H1 (cell line): ENCODE measurements at regions not wholly inside any gene's neighbourhood (a gene's known extent, or its start where the extent isn't known, plus 50 kb on each side); places are given as distances from the start of the nearest gene placed in this dataset.

Experiments
- CTCF ChIA-PET: fragments of 300-600 bp; sonication (Branson Sonifier 250); formaldehyde crosslinking; loops from one replicate; lab custom pipeline; 2021; ENCODE audit not compliant: partially characterized antibody; lab: Charles Lee
- POLR2A ChIA-PET: fragments of 300-600 bp; sonication (Branson Sonifier 250); formaldehyde crosslinking; loops from one replicate; lab custom pipeline; 2021; ENCODE audit warnings: inconsistent platforms; ENCODE audit not compliant: partially characterized antibody; lab: Charles Lee
- DNase-seq, 2 experiments: peaks; one replicate each; pipeline versions ENCODE4 v3.0.0 to v3.0.0-alpha.2; 2010 to 2022; ENCODE audit warnings: low spot score in 2 of 2, low read depth in 1 of 2, mixed read lengths in 1 of 2
- FAIRE-seq: peaks from 2 replicates; lab custom pipeline; 2011; peaks lifted over from hg19 to GRCh38; lab: Jason Lieb, UNC
- H2AFZ ChIP-seq: 2 replicates; pipeline ENCODE4 v1.8.1; 2012; ENCODE audit warnings: low read length, inconsistent platforms
- H2AK5ac ChIP-seq: 2 replicates; pipeline ENCODE4 v1.6.1; 2013; ENCODE audit warnings: low read depth, low read length
- H2BK120ac ChIP-seq: replicated peaks from 2 replicates; pipeline ENCODE3; 2013; ENCODE audit warnings: low read depth, low read length, inconsistent platforms
- H2BK12ac ChIP-seq: 2 replicates; pipeline ENCODE4 v1.6.1; 2013; ENCODE audit warnings: low read depth, low read length
- H2BK15ac ChIP-seq: 2 replicates; pipeline ENCODE4 v1.6.1; 2013; ENCODE audit warnings: low read length
- H2BK20ac ChIP-seq: 2 replicates; pipeline ENCODE4 v1.6.1; 2013; ENCODE audit warnings: low read length
- H2BK5ac ChIP-seq: 2 replicates; pipeline ENCODE4 v1.6.1; 2013; ENCODE audit warnings: low read depth, low read length
- H3K14ac ChIP-seq: 2 replicates; pipeline ENCODE4 v1.6.1; 2013; ENCODE audit warnings: inconsistent platforms; ENCODE audit not compliant: insufficient read length
- H3K18ac ChIP-seq: 2 replicates; pipeline ENCODE4 v1.6.1; 2013; ENCODE audit warnings: low read length; ENCODE audit errors: extremely low read depth
- H3K23ac ChIP-seq: 2 replicates; pipeline ENCODE4 v1.6.1; 2013; ENCODE audit warnings: inconsistent platforms; ENCODE audit not compliant: insufficient read length
- H3K23me2 ChIP-seq: 2 replicates; pipeline ENCODE4 v1.6.1; 2013; ENCODE audit warnings: low read depth, low read length
- H3K27ac ChIP-seq: 2 replicates; pipeline ENCODE4 v1.6.1; 2011; ENCODE audit warnings: low read depth, low read length, inconsistent platforms
- H3K27me3 ChIP-seq, 4 experiments: replicated peaks in 1 of 4; 1 replicate in 1 of 4; 2 replicates in 3 of 4; pipeline versions ENCODE4 v1.6.1 to v1.8.1; 2011 to 2013; ENCODE audit warnings: low read length in 3 of 4, mild to moderate bottlenecking in 3 of 4, inconsistent platforms in 2 of 4, mixed read lengths in 2 of 4, moderate library complexity in 1 of 4; ENCODE audit not compliant: control insufficient read depth in 3 of 4, insufficient read depth in 3 of 4; ENCODE audit errors: extremely low read depth in 1 of 4
- H3K36me3 ChIP-seq, 4 experiments: 2 replicates each; pipeline versions ENCODE4 v1.6.1 to v1.8.1; 2011 to 2013; ENCODE audit warnings: mild to moderate bottlenecking in 4 of 4, low read length in 3 of 4, moderate library complexity in 2 of 4, control low read depth in 1 of 4, inconsistent platforms in 1 of 4; ENCODE audit not compliant: insufficient read depth in 4 of 4, control insufficient read depth in 2 of 4
- H3K4ac ChIP-seq: replicated peaks from 2 replicates; pipeline ENCODE3; 2013; ENCODE audit warnings: low read length, low read depth, mixed read lengths, inconsistent platforms; ENCODE audit not compliant: insufficient read length
- H3K4me1 ChIP-seq, 4 experiments: replicated peaks in 1 of 4; 1 replicate in 1 of 4; 2 replicates in 3 of 4; pipeline versions ENCODE4 v1.6.1 to v1.8.1; 2011 to 2013; ENCODE audit warnings: low read length in 3 of 4, inconsistent platforms in 2 of 4, mixed read lengths in 1 of 4; ENCODE audit not compliant: insufficient read depth in 4 of 4, control insufficient read depth in 3 of 4
- H3K4me2 ChIP-seq, 2 experiments: 2 replicates each; pipeline versions ENCODE4 v1.6.1 to v1.8.1; 2011 to 2013; ENCODE audit warnings: low read depth in 2 of 2, low read length in 2 of 2, control low read depth in 1 of 2, inconsistent platforms in 1 of 2, mild to moderate bottlenecking in 1 of 2; ENCODE audit not compliant: insufficient read depth in 1 of 2
- H3K4me3 ChIP-seq, 4 experiments: fragments of 200-600, 300-600 bp in 1 of 4; sonication (generic), shearing (Covaris generic), sonication (Bioruptor Twin) in 1 of 4; 2 replicates each; pipeline versions ENCODE4 v1.5.1 to v1.8.1; 2011 to 2016; ENCODE audit warnings: low read length in 4 of 4, low read depth in 3 of 4, control low read depth in 2 of 4, inconsistent platforms in 2 of 4, mild to moderate bottlenecking in 2 of 4, mixed read lengths in 1 of 4, moderate library complexity in 1 of 4; ENCODE audit not compliant: insufficient read depth in 2 of 4; ENCODE audit errors: extremely low read depth in 1 of 4
- H3K56ac ChIP-seq: replicated peaks from 2 replicates; pipeline ENCODE3; 2013; ENCODE audit warnings: low read depth, mild to moderate bottlenecking, mixed read lengths, low read length, inconsistent platforms; ENCODE audit not compliant: insufficient read length
- H3K79me1 ChIP-seq: 2 replicates; pipeline ENCODE4 v1.6.1; 2013; ENCODE audit warnings: low read depth, low read length, control low read depth
- H3K79me2 ChIP-seq, 2 experiments: 2 replicates each; pipeline versions ENCODE4 v1.6.1 to v1.8.1; 2012 to 2013; ENCODE audit warnings: low read length in 2 of 2, mild to moderate bottlenecking in 2 of 2, inconsistent platforms in 1 of 2; ENCODE audit not compliant: insufficient read depth in 2 of 2, control insufficient read depth in 1 of 2
- H3K9ac ChIP-seq, 4 experiments: replicated peaks in 1 of 4; 1 replicate in 1 of 4; 2 replicates in 3 of 4; pipeline versions ENCODE4 v1.6.1 to v1.8.1; 2011 to 2013; ENCODE audit warnings: low read depth in 3 of 4, low read length in 3 of 4, control low read depth in 2 of 4, mild to moderate bottlenecking in 2 of 4, moderate library complexity in 2 of 4, inconsistent platforms in 1 of 4; ENCODE audit errors: extremely low read depth in 1 of 4
- H3K9me3 ChIP-seq, 2 experiments: 2 replicates each; pipeline versions ENCODE4 v1.6.1 to v1.8.1; 2012 to 2013; ENCODE audit warnings: mild to moderate bottlenecking in 2 of 2, moderate library complexity in 2 of 2, control low read depth in 1 of 2, inconsistent platforms in 1 of 2, low read depth in 1 of 2, low read length in 1 of 2, mixed read lengths in 1 of 2; ENCODE audit not compliant: insufficient read depth in 2 of 2
- H4K20me1 ChIP-seq, 2 experiments: replicated peaks in 1 of 2; 2 replicates each; pipeline versions ENCODE3 to v1.8.1; 2011 to 2013; ENCODE audit warnings: inconsistent platforms in 2 of 2, low read length in 2 of 2, mild to moderate bottlenecking in 1 of 2; ENCODE audit not compliant: insufficient read depth in 2 of 2, control insufficient read depth in 1 of 2
- H4K5ac ChIP-seq: 2 replicates; pipeline ENCODE4 v1.6.1; 2013; ENCODE audit warnings: low read length, low read depth, mixed read lengths, inconsistent platforms; ENCODE audit not compliant: insufficient read length
- H4K8ac ChIP-seq: 2 replicates; pipeline ENCODE4 v1.8.0; 2013; ENCODE audit warnings: mild to moderate bottlenecking, moderate library complexity, low read length, inconsistent platforms; ENCODE audit not compliant: insufficient read depth; ENCODE audit errors: extremely low read depth
- H4K91ac ChIP-seq: replicated peaks from 2 replicates; pipeline ENCODE3; 2013; ENCODE audit warnings: low read length, mixed read lengths, inconsistent platforms; ENCODE audit not compliant: insufficient read length
- CBX8 ChIP-seq: fragments of 300-800, 300-1000 bp; sonication (generic); IDR thresholded peaks from 2 replicates; pipeline ENCODE4 v1.7.1; 2016; ENCODE audit warnings: low read depth, low read length, borderline replicate concordance
- CHD2 ChIP-seq: IDR thresholded peaks from 2 replicates; pipeline ENCODE4 v1.6.1; 2012; ENCODE audit warnings: low read length, improper control_type of control experiment
- CREB1 ChIP-seq: IDR thresholded peaks from 2 replicates; pipeline ENCODE4 v1.6.1; 2012; ENCODE audit warnings: inconsistent platforms
- CTBP2 ChIP-seq: IDR thresholded peaks from 2 replicates; pipeline ENCODE4 v1.7.0; 2011; ENCODE audit warnings: borderline replicate concordance, mild to moderate bottlenecking, moderate library complexity, mixed read lengths, low read length; ENCODE audit not compliant: insufficient read depth, insufficient read length
- EGR1 ChIP-seq: IDR thresholded peaks from 2 replicates; pipeline ENCODE4 v1.6.1; 2011; ENCODE audit warnings: low read depth, low read length, borderline replicate concordance
- PHF8 ChIP-seq: fragments of 200-600 bp; sonication (generic); conservative IDR thresholded peaks from 2 replicates; pipeline ENCODE4 v1.7.1; 2012; ENCODE audit warnings: low read depth, mild to moderate bottlenecking, inconsistent platforms, low read length, moderate library complexity
- POLR2AphosphoS5 ChIP-seq: IDR thresholded peaks from 2 replicates; pipeline ENCODE4 v1.6.1; 2011; ENCODE audit warnings: low read depth, low read length
- RAD21 ChIP-seq, 2 experiments: IDR thresholded peaks in 1 of 2; conservative IDR thresholded peaks in 1 of 2; 2 replicates each; pipeline ENCODE4 v1.6.1; 2011; ENCODE audit warnings: low read depth in 2 of 2, low read length in 2 of 2, improper control_type of control experiment in 1 of 2, inconsistent platforms in 1 of 2, mild to moderate bottlenecking in 1 of 2, moderate library complexity in 1 of 2
- RFX5 ChIP-seq: IDR thresholded peaks from 2 replicates; pipeline ENCODE4 v1.6.1; 2011; ENCODE audit warnings: low read depth, low read length, improper control_type of control experiment, borderline replicate concordance
- ZNF274 ChIP-seq: IDR thresholded peaks from 2 replicates; pipeline ENCODE4 v1.7.0; 2012; ENCODE audit warnings: low read length, borderline replicate concordance; ENCODE audit errors: extremely low read depth
- WGBS, 2 experiments: shearing (Covaris generic) in 1 of 2; methylation state at CpG; one replicate each; pipeline versions ENCODE4 v1.1.6 to v1.1.7; 2013 to 2015; ENCODE audit warnings: low lambda C conversion rate in 2 of 2, mixed read lengths in 2 of 2, inconsistent platforms in 1 of 2, low coverage in 1 of 2, missing lambda C conversion rate in 1 of 2; ENCODE audit not compliant: insufficient replicate concordance in 2 of 2, insufficient coverage in 1 of 2, insufficient read length in 1 of 2; ENCODE audit errors: extremely low coverage in 1 of 2, missing lambda C conversion rate in 1 of 2; 5-methylcytosine and 5-hydroxymethylcytosine counted together
- TF ChIP-seq, protein P1 (sequence below): IDR thresholded peaks from 2 replicates; pipeline ENCODE4 v1.6.1; 2012; ENCODE audit warnings: inconsistent platforms

DNA sequence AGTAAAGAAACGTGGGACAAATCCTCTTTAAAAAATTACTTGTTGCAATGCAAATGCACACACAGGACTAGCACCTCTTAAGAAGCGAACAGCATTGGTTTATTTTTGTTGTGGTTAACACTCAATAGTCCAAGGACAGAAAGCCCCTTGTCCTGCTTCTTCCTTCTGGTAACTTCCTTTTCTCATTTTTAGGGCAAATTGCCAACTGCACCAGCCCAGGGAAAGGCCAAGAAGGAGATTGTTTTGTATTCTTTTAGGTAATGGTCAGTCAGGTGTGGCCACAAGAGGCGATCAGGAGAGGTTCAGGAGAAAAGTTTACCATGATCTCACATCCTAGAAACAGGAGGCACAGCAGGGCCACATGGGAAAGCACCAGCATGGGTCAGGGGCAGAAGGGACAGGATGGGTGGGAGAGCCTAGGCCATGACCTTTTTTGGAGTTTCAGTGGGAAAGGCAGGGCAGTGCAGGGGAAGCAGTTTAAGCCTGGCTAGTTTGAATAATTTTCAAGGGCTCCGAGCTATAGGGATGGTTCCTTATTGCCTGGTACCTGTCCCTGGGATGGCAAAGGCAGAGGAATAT lies 73.0 kb downstream of the CHRNA1 start:
- TF ChIP-seq CBX8: no peak
- TF ChIP-seq CTBP2: no peak
- no peak for TF ChIP-seq RAD21 (IDR thresholded peaks at IDR 0.05 in 1 of 2, conservative IDR thresholded peaks at IDR 0.05 in 1 of 2; ENCODE audit: low read depth in 2 of 2, low read length in 2 of 2)
- no peak for TF ChIP-seq POLR2AphosphoS5
- TF ChIP-seq EGR1: no peak
- no peak for TF ChIP-seq CREB1
- TF ChIP-seq, protein P1, sequence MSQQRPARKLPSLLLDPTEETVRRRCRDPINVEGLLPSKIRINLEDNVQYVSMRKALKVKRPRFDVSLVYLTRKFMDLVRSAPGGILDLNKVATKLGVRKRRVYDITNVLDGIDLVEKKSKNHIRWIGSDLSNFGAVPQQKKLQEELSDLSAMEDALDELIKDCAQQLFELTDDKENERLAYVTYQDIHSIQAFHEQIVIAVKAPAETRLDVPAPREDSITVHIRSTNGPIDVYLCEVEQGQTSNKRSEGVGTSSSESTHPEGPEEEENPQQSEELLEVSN: no peak
- TF ChIP-seq ZNF274: no peak
- TF ChIP-seq PHF8: no peak
- no peak for TF ChIP-seq RFX5
- no peak for TF ChIP-seq CHD2
- DNase-seq: no peak
- Histone ChIP-seq H2BK12ac (no peak overlapping the region), H3K4me3 (no peak overlapping the region), H2BK20ac (no peak overlapping the region), H3K4me2 (no peak overlapping the region), H4K8ac (no peak overlapping the region), H2BK5ac (no peak overlapping the region), H3K56ac (no peak overlapping the region), H3K79me1 (no peaks in the 10 kb centered on the region), H4K5ac (no peak overlapping the region), H4K20me1 (no peaks in the 10 kb centered on the region), H3K27me3 (no peaks in the 10 kb centered on the region), H3K23ac (no peak overlapping the region), H4K91ac (no peak overlapping the region), H2BK15ac (no peak overlapping the region), H3K23me2 (no peaks in the 10 kb centered on the region), H3K4me1 (peaks cover 0 to 2% (median 0%) of the 10 kb centered on the region in 4 experiments; a peak in 2 of 7 replicates), H3K18ac (no peak overlapping the region), H3K9me3 (no peaks in the 10 kb centered on the region), H3K14ac (no peak overlapping the region), H3K36me3 (no peaks in the 10 kb centered on the region), H3K79me2 (no peaks in the 10 kb centered on the region), H2AK5ac (no peak overlapping the region), H2AFZ (no peak overlapping the region), H3K9ac (no peak overlapping the region), H3K27ac (no peak overlapping the region), H3K4ac (no peak overlapping the region), H2BK120ac (no peak overlapping the region)
- FAIRE-seq: no peak
- ChIA-PET POLR2A (no interaction called here), CTCF (interaction anchor here (0.5 to 2.0 kb wide), 3 partner anchors 24 to 258 kb away, joined by 3 to 5 read pairs (median 3); no protein-coding TSS in a partner anchor)
- WGBS, 2 experiments: 86% methylated on average over 4 of the region's 4 CpGs; no CpG with 5 or more reads in 1 of the 2 experiments
